ENCODE measurements at regions not wholly inside any gene's neighbourhood (a gene's known extent, or its start where the extent isn't known, plus 50 kb on each side); places are given as distances from the start of the nearest gene placed in this dataset.

DNA sequence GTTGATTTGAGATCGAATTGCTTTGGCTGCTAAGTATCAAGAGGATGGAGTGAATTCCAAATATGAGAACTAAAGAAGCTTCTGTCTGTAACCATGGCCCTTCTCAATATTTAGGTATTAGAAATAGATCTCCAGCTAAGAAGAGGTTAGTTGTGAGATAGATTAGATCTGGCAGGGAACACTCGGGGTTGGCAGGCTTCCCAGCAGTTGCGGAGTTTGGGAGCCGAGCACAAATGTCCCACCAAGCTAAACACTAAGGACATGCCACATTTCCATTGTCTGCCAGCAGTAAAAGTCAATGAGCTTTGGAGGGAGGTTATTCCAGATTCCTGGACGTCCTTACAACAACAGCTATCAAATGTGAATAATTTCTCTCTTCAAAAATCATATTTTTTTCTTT is 85.8 kb downstream of the TAF11L14 start:
- TF ChIP-seq U2AF1 (optimal IDR thresholded peaks at IDR 0.05; ENCODE audit: low read depth, low read length) (no peak), NR3C1 (CRISPR knock-in tag; IDR thresholded peaks at IDR 0.05) (no peak), MAFF (IDR thresholded peaks at IDR 0.05; ENCODE audit: low read length) (no peak), MECOM (CRISPR knock-in tag; IDR thresholded peaks at IDR 0.05) (no peak)
- TF ChIP-seq, protein P1, sequence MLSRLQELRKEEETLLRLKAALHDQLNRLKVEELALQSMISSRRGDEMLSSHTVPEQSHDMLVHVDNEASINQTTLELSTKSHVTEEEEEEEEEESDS (CRISPR knock-in tag; IDR thresholded peaks at IDR 0.05), result no peak
- CTCF ChIA-PET (ENCODE audit: low intra/inter-chr PET ratio), result no interaction called here
- no peaks in the 10 kb centered on the region for H3K4me1 ChIP-seq (replicated peaks in 1 of 2; ENCODE audit: control insufficient read depth in 2 of 2, insufficient read depth in 2 of 2, low read length in 2 of 2)
- no peak overlapping the region for H3K27ac ChIP-seq (ENCODE audit: extremely low read depth, low read depth, low read length)
- H3K9me3 ChIP-seq (replicated peaks; ENCODE audit: control insufficient read depth, insufficient read depth, low read depth, low read length), result no peaks in the 10 kb centered on the region; the same call in 1 of the 2 replicates
- no peak overlapping the region for H3K4me2 ChIP-seq (ENCODE audit: insufficient read depth, low read length)
- DNase-seq (ENCODE audit: extremely low read depth in 1 of 4, low spot score in 3 of 4), result no peak
- H3K27me3 ChIP-seq (ENCODE audit: control insufficient read depth in 2 of 2, insufficient read depth in 2 of 2, low read length in 2 of 2), result no peaks in the 10 kb centered on the region
- H3K79me2 ChIP-seq (ENCODE audit: control insufficient read depth, insufficient read depth, low read length), result no peaks in the 10 kb centered on the region
- WGBS (ENCODE audit: insufficient coverage, low coverage, missing lambda C conversion rate), result 2% methylated on average over 5 of the region's 5 CpGs
- no peak for FAIRE-seq
- H3K36me3 ChIP-seq (ENCODE audit: control insufficient read depth, insufficient read depth, low read length), result no peaks in the 10 kb centered on the region
- no peak overlapping the region for H3K9ac ChIP-seq (ENCODE audit: insufficient read depth in 1 of 2, low read depth in 2 of 2, low read length in 2 of 2)
- intact Hi-C loops (cut with micrococcal nuclease) (no loop called here), in situ Hi-C loops (cut with MboI) (no loop called here)
- H3K9me1 ChIP-seq (ENCODE audit: control insufficient read depth, insufficient read depth, low read length), result no peaks in the 10 kb centered on the region
- no peak overlapping the region for H2AFZ ChIP-seq (ENCODE audit: low read depth, low read length)
- H3K4me3 ChIP-seq, result no peak overlapping the region
- no peaks in the 10 kb centered on the region for H4K20me1 ChIP-seq (replicated peaks; ENCODE audit: control insufficient read depth, insufficient read depth, low read length)
- POLR2A ChIA-PET, result no interaction called here
- no TSS peak for BruUV-seq (replicated peaks)
- no peak for ATAC-seq

DNA sequence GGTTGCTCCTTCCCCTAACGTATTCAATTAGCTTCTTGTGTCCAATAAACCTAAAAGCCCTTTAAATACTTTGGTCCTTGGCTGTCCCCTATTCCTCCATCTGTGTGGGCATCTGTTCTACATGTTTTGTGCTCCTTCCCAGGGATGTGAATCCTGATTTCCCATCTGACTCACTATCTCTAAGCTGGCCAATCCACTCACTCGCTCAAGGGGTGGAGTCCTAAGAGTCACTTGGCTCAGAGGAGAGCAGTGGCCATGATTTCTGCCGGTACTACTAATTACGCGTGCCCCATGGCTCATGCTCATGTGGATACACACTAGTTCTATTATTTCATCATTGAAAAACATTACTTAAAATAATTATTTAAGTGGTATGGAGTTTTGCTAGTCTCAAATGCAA is 89.6 kb downstream of the TAF11L14 start:
- H3K9ac ChIP-seq (ENCODE audit: insufficient read depth in 1 of 2, low read depth in 2 of 2, low read length in 2 of 2), result no peak overlapping the region
- under 1% methylated on average over 5 of the region's 5 CpGs for WGBS (ENCODE audit: insufficient coverage, low coverage, missing lambda C conversion rate)
- H3K4me3 ChIP-seq, result no peak overlapping the region
- H3K4me2 ChIP-seq (ENCODE audit: insufficient read depth, low read length), result no peak overlapping the region
- no peaks in the 10 kb centered on the region for H3K27me3 ChIP-seq (ENCODE audit: control insufficient read depth in 2 of 2, insufficient read depth in 2 of 2, low read length in 2 of 2)
- H2AFZ ChIP-seq (ENCODE audit: low read depth, low read length), result no peak overlapping the region
- no peak for FAIRE-seq
- intact Hi-C loops (cut with micrococcal nuclease) (no loop called here), in situ Hi-C loops (cut with MboI) (no loop called here)
- H4K20me1 ChIP-seq (replicated peaks; ENCODE audit: control insufficient read depth, insufficient read depth, low read length), result no peaks in the 10 kb centered on the region
- no peaks in the 10 kb centered on the region for H3K9me1 ChIP-seq (ENCODE audit: control insufficient read depth, insufficient read depth, low read length)
- no peak overlapping the region for H3K27ac ChIP-seq (ENCODE audit: extremely low read depth, low read depth, low read length)
- no peaks in the 10 kb centered on the region for H3K4me1 ChIP-seq (replicated peaks in 1 of 2; ENCODE audit: control insufficient read depth in 2 of 2, insufficient read depth in 2 of 2, low read length in 2 of 2)
- ChIA-PET POLR2A (no interaction called here), CTCF (ENCODE audit: low intra/inter-chr PET ratio) (no interaction called here)
- DNase-seq (ENCODE audit: extremely low read depth in 1 of 4, low spot score in 3 of 4), result no peak
- H3K36me3 ChIP-seq (ENCODE audit: control insufficient read depth, insufficient read depth, low read length), result no peaks in the 10 kb centered on the region
- no peaks in the 10 kb centered on the region for H3K79me2 ChIP-seq (ENCODE audit: control insufficient read depth, insufficient read depth, low read length)
- H3K9me3 ChIP-seq (replicated peaks; ENCODE audit: control insufficient read depth, insufficient read depth, low read depth, low read length), result no peaks in the 10 kb centered on the region; the same call in 1 of the 2 replicates
- ATAC-seq, result no peak
- no TSS peak for BruUV-seq (replicated peaks)
- TF ChIP-seq, protein P2, sequence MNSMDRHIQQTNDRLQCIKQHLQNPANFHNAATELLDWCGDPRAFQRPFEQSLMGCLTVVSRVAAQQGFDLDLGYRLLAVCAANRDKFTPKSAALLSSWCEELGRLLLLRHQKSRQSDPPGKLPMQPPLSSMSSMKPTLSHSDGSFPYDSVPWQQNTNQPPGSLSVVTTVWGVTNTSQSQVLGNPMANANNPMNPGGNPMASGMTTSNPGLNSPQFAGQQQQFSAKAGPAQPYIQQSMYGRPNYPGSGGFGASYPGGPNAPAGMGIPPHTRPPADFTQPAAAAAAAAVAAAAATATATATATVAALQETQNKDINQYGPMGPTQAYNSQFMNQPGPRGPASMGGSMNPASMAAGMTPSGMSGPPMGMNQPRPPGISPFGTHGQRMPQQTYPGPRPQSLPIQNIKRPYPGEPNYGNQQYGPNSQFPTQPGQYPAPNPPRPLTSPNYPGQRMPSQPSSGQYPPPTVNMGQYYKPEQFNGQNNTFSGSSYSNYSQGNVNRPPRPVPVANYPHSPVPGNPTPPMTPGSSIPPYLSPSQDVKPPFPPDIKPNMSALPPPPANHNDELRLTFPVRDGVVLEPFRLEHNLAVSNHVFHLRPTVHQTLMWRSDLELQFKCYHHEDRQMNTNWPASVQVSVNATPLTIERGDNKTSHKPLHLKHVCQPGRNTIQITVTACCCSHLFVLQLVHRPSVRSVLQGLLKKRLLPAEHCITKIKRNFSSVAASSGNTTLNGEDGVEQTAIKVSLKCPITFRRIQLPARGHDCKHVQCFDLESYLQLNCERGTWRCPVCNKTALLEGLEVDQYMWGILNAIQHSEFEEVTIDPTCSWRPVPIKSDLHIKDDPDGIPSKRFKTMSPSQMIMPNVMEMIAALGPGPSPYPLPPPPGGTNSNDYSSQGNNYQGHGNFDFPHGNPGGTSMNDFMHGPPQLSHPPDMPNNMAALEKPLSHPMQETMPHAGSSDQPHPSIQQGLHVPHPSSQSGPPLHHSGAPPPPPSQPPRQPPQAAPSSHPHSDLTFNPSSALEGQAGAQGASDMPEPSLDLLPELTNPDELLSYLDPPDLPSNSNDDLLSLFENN (IDR thresholded peaks at IDR 0.05; ENCODE audit: low read depth in 2 of 2, low read length in 2 of 2), result no peak
- no peak for TF ChIP-seq CHD2 (IDR thresholded peaks at IDR 0.05; ENCODE audit: low read depth, low read length)
- TF ChIP-seq GMEB1 (CRISPR knock-in tag; IDR thresholded peaks at IDR 0.05), result no peak
- no peak for TF ChIP-seq SMARCC2 (IDR thresholded peaks at IDR 0.05; ENCODE audit: low read depth)
- no peak for TF ChIP-seq TFAM (CRISPR knock-in tag; conservative IDR thresholded peaks at IDR 0.05)
- TF ChIP-seq CTBP1 (IDR thresholded peaks at IDR 0.05; ENCODE audit: borderline replicate concordance), result no peak
- TF ChIP-seq FOXK2 (conservative IDR thresholded peaks at IDR 0.05 in 1 of 2, IDR thresholded peaks at IDR 0.05 in 1 of 2; ENCODE audit: low read depth in 2 of 2), result no peak
